ENCODE measurements at regions not wholly inside any gene's neighbourhood (a gene's known extent, or its start where the extent isn't known, plus 50 kb on each side); places are given as distances from the start of the nearest gene placed in this dataset.

DNA sequence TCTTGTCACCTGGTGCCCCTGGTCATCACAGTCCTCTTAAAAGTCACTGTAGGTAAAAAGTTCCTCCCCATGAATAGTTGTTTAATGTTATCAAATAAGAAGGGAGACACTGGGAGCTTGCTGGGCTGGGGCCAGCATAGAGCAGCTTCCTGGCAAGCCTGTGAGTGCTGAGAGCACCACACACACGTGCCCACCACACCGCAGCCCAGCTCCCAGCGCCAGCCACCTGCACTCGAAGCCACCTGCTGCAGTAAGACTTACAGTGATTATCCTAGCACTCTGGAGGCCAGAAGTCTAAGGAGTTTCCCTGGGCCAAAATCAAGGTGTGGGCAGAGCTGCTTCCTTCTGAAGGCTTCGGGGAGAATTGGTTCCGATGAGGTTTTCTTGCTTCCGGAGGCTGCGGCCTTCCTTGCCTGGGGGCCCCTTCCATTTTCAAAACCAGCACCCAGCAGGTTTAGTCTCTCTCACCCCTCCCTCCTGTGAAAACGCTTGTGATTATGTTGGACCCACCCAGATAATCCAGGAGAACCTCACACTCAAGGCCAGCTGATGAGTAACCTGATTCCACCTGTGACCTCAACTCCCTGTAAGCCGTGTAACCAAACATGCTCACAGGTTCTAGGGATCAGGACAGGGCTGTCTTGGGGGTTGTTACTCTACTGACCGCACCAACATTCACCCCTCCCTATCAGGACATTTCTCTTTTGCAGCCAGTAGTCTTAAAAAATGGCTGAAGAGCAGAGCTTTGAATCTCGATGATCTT, 687.2 kb downstream of the TBC1D22A start:
- DNase-seq (ENCODE audit: extremely low read depth, insufficient read length): no peak
- TF ChIP-seq, protein P1, sequence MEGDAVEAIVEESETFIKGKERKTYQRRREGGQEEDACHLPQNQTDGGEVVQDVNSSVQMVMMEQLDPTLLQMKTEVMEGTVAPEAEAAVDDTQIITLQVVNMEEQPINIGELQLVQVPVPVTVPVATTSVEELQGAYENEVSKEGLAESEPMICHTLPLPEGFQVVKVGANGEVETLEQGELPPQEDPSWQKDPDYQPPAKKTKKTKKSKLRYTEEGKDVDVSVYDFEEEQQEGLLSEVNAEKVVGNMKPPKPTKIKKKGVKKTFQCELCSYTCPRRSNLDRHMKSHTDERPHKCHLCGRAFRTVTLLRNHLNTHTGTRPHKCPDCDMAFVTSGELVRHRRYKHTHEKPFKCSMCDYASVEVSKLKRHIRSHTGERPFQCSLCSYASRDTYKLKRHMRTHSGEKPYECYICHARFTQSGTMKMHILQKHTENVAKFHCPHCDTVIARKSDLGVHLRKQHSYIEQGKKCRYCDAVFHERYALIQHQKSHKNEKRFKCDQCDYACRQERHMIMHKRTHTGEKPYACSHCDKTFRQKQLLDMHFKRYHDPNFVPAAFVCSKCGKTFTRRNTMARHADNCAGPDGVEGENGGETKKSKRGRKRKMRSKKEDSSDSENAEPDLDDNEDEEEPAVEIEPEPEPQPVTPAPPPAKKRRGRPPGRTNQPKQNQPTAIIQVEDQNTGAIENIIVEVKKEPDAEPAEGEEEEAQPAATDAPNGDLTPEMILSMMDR (IDR thresholded peaks at IDR 0.05; ENCODE audit: insufficient read depth, low read length, poor library complexity, severe bottlenecking): no peak
- no peaks in the 10 kb centered on the region for H3K36me3 ChIP-seq (ENCODE audit: control insufficient read depth, insufficient read depth, low read length)
- no peaks in the 10 kb centered on the region for H3K27me3 ChIP-seq (replicated peaks; ENCODE audit: control insufficient read depth, insufficient read depth, low read length)
- no peak overlapping the region for H3K4me3 ChIP-seq (replicated peaks; ENCODE audit: low read depth, low read length)

DNA sequence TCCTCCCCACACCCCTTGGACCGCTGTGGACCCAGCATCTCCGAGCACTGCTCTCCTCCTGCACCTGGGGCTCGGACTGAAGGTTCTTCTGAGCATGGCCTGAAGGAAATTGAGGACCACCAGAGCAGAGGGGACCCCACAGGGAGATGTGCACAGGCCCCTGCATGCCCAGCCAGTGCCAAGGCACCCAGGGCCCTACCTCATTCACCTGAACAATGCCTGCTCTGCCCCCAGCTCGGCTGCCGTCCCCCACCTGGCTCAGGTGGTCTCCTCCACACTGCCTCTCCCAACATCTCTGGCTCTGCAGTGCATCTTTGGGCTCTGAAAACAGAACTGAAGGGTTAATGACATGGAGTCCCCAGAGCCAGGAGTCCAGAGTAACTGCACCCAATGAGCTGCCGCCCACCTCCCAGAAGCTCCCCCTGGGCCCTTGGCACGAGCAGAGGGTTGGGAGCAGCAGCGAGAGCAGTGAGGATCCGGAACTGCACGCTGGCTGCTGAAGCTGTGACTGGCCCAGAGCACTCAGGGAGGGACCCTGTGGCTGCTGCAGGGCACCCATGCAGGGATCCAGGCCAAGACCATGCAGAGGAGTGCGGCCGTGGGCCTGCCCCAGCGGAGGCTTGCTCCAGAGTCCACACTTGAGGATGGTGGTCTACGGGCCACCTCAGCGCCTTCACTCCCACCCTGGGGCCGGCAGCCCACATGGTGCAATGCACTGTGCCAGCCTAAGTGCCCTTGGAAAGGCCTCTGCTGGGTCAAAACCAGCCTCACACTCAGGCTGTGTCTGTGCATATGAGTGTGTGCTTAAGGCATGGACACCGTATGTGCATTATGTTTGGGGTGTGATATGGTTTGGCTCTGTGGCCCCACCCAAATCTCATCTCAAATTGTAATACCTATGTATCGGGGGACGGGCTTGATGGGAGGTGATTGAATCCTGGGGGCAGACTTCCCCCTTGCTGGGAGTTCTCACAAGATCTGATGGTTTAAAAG, 686.1 kb downstream of the TBC1D22A start:
- no peak for DNase-seq (ENCODE audit: extremely low read depth, insufficient read length)
- no peak overlapping the region for H3K4me3 ChIP-seq (replicated peaks; ENCODE audit: low read depth, low read length)
- TF ChIP-seq, protein P1 (IDR thresholded peaks at IDR 0.05; ENCODE audit: insufficient read depth, low read length, poor library complexity, severe bottlenecking): no peak
- H3K36me3 ChIP-seq (ENCODE audit: control insufficient read depth, insufficient read depth, low read length): no peaks in the 10 kb centered on the region
- H3K27me3 ChIP-seq (replicated peaks; ENCODE audit: control insufficient read depth, insufficient read depth, low read length): no peaks in the 10 kb centered on the region

DNA sequence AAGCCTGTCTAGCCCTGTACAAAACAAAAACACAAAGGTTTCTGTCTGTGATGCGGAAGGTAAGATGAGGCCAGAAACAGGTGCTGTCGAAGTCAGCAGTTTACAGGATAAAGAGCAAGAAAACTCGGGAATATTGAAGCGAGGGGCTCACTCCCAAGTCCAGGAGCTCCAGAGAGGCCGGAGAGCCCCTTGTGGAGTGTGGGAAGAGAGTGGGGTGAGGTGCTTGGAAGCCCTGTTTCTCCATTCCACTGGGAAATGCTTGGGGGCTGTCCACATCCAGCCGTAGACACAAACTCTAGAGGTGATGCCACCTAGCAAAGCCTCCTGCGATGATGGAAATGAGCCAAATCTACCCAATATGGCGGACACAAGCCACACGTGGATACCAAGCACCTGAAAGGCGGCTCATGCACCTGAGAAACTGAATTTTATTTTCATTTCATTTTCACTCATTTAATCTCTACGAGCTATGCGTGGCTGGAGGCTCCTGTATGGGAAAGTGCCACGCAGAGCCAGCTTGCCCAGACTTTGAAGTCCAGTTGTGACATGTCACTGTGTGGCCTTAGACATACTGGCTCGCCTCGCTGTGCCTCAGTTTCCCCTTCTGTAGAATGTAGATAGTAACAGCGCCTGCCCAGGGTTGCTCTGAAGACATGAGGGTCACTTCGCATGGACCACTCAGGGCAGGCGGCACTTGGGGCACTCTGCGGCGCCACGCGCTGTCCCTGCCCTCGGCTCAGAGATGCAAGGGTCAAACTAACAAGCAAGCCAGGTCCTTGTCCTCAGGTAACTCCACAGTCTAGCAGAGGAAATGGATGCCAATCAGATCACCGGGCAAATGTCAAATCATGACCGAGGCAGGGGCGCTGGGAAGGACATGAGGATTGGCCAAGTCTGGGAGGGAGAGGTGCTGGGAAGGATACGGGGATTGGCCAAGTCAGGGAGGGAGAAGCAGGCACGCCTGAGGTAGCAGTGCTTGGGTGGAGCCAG, 684.7 kb downstream of the TBC1D22A start:
- no peak for DNase-seq (ENCODE audit: extremely low read depth, insufficient read length)
- Histone ChIP-seq H3K36me3 (ENCODE audit: control insufficient read depth, insufficient read depth, low read length) (no peaks in the 10 kb centered on the region), H3K27me3 (replicated peaks; ENCODE audit: control insufficient read depth, insufficient read depth, low read length) (no peaks in the 10 kb centered on the region), H3K4me3 (replicated peaks; ENCODE audit: low read depth, low read length) (no peak overlapping the region)
- TF ChIP-seq, protein P1 (IDR thresholded peaks at IDR 0.05; ENCODE audit: insufficient read depth, low read length, poor library complexity, severe bottlenecking): no peak

DNA sequence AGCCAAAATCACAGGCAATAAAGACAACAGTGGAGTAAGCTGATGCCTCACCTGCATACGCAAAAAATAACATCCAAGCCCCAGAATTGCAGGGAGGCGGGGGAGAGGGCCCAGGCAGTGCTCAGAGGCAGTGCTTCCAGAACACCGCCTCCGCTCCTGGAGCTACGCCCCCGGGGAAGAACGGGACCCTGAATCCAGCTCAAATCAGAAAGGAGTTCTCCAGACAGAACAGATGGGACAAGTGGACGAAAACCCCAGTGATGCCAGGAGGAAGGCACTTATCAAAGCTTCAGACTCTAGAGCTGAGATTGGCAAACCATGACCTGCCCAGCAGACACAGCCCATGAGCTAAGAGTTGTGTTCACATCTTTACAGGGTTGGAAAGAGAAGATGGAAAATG, 683.9 kb downstream of the TBC1D22A start:
- H3K27me3 ChIP-seq (replicated peaks; ENCODE audit: control insufficient read depth, insufficient read depth, low read length): no peaks in the 10 kb centered on the region
- H3K36me3 ChIP-seq (ENCODE audit: control insufficient read depth, insufficient read depth, low read length): no peaks in the 10 kb centered on the region
- TF ChIP-seq, protein P1 (IDR thresholded peaks at IDR 0.05; ENCODE audit: insufficient read depth, low read length, poor library complexity, severe bottlenecking): no peak
- DNase-seq (ENCODE audit: extremely low read depth, insufficient read length): no peak
- no peak overlapping the region for H3K4me3 ChIP-seq (replicated peaks; ENCODE audit: low read depth, low read length)

DNA sequence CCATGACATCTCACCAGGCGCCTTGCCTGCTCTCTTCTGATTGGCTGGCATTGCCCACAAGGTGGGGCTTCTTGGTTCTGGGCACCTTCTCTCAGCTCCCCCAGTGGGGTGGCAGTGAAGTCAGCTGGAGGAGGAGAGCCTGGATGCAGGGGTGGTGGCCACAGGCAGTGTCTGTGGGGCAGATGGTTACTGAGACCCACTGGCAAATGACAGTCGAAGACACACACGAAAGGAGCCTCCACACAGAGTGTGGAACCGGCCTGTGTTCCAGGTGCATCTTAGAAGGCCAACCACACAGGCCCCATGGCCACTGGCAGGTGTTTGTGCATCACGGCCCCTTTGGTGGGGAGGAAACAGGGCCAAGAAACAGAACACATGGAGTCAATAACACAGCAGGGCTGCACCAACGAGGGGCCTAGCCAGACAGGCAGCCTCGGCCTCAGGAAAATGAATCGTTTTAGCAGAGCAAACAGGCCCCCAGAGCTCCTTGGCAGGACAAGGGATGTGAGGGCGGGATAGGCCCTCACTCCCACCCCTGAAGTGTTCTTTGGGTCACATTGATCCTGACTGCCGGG, 683.4 kb downstream of the TBC1D22A start:
- no peak overlapping the region for H3K4me3 ChIP-seq (replicated peaks; ENCODE audit: low read depth, low read length)
- no peaks in the 10 kb centered on the region for H3K27me3 ChIP-seq (replicated peaks; ENCODE audit: control insufficient read depth, insufficient read depth, low read length)
- H3K36me3 ChIP-seq (ENCODE audit: control insufficient read depth, insufficient read depth, low read length): no peaks in the 10 kb centered on the region
- no peak for DNase-seq (ENCODE audit: extremely low read depth, insufficient read length)
- TF ChIP-seq, protein P1 (IDR thresholded peaks at IDR 0.05; ENCODE audit: insufficient read depth, low read length, poor library complexity, severe bottlenecking): no peak
